ENCODE measurements at regions not wholly inside any gene's neighbourhood (a gene's known extent, or its start where the extent isn't known, plus 50 kb on each side); places are given as distances from the start of the nearest gene placed in this dataset.

DNA sequence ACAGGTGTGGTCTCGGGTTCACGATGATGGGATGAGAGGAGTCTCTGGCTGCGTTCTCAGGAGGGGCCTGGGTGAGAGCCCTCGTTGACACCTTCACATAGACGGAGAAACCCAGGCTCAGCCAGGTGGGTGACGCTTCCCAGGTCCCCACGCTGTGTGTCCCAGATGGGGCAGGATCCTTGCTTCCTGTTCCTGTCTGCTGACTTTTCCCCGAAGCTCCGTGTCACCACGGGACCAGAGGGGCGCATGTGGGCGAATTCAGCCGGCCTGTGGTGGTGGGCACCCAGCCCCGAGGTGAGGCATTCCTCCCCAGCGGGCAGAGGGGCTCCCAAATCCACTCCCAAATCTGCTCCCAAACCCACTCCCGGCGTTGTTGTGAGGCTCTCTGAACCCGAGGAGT is 732.8 kb downstream of the BRD1 start:
- Histone ChIP-seq H3K4me3 (no peak overlapping the region), H3K4me1 (no peaks in the 10 kb centered on the region), H3K36me3 (ENCODE audit: insufficient read depth in 1 of 2, low read depth in 1 of 2) (no peaks in the 10 kb centered on the region), H3K27ac (no peak overlapping the region), H3K27me3 (ENCODE audit: insufficient read depth in 3 of 3, low read length in 2 of 3) (peaks cover 0 to 19% (median 3%) of the 10 kb centered on the region in 3 donors), H3K9me3 (no peaks in the 10 kb centered on the region)
- intact Hi-C loops (cut with DNase I), result loop anchor here in 1 of 2 donors (10.0 kb wide), 1 partner anchor 60 kb away; no protein-coding TSS in a partner anchor
- DNase-seq, result peak in 1 of 2 donors; percentile 38
- TF ChIP-seq, protein P1, sequence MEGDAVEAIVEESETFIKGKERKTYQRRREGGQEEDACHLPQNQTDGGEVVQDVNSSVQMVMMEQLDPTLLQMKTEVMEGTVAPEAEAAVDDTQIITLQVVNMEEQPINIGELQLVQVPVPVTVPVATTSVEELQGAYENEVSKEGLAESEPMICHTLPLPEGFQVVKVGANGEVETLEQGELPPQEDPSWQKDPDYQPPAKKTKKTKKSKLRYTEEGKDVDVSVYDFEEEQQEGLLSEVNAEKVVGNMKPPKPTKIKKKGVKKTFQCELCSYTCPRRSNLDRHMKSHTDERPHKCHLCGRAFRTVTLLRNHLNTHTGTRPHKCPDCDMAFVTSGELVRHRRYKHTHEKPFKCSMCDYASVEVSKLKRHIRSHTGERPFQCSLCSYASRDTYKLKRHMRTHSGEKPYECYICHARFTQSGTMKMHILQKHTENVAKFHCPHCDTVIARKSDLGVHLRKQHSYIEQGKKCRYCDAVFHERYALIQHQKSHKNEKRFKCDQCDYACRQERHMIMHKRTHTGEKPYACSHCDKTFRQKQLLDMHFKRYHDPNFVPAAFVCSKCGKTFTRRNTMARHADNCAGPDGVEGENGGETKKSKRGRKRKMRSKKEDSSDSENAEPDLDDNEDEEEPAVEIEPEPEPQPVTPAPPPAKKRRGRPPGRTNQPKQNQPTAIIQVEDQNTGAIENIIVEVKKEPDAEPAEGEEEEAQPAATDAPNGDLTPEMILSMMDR (IDR thresholded peaks at IDR 0.05), result no peak
- no peak for ATAC-seq
- 83 to 87% (median 84%) methylated on average over 18 of the region's 18 CpGs for WGBS, 3 donors

DNA sequence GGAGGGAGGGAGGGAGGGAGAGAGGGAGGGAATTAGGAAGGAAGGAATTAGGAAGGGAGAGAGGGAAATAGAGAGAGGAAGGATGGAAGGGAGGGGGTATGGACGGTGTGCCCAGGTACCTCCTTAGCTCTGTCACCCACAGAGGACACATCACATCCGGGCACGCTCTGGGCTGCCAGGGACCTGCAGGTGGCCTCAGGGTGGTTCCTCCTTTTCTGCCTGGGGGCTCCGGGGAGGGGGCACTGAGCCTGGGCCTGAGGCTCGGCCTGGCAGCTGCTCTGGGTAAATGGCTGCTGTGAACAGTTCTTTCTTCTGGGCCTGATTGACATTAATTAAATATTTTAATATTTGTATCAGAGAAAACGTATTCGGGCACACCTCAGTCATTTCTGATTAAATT is 733.5 kb downstream of the BRD1 start:
- Histone ChIP-seq H3K36me3 (ENCODE audit: insufficient read depth in 1 of 2, low read depth in 1 of 2) (no peaks in the 10 kb centered on the region), H3K9me3 (no peaks in the 10 kb centered on the region), H3K27me3 (ENCODE audit: insufficient read depth in 3 of 3, low read length in 2 of 3) (peaks cover 0 to 14% (median 3%) of the 10 kb centered on the region in 3 donors), H3K4me1 (no peaks in the 10 kb centered on the region), H3K27ac (no peak overlapping the region), H3K4me3 (no peak overlapping the region)
- TF ChIP-seq, protein P1 (IDR thresholded peaks at IDR 0.05), result no peak
- intact Hi-C loops (cut with DNase I), result loop anchor here in 1 of 2 donors (10.0 kb wide), 1 partner anchor 61 kb away; no protein-coding TSS in a partner anchor
- DNase-seq (peak in 1 of 2 donors; percentile 12), ATAC-seq (no peak)
- 68 to 73% (median 70%) methylated on average over 7 of the region's 7 CpGs for WGBS, 3 donors

DNA sequence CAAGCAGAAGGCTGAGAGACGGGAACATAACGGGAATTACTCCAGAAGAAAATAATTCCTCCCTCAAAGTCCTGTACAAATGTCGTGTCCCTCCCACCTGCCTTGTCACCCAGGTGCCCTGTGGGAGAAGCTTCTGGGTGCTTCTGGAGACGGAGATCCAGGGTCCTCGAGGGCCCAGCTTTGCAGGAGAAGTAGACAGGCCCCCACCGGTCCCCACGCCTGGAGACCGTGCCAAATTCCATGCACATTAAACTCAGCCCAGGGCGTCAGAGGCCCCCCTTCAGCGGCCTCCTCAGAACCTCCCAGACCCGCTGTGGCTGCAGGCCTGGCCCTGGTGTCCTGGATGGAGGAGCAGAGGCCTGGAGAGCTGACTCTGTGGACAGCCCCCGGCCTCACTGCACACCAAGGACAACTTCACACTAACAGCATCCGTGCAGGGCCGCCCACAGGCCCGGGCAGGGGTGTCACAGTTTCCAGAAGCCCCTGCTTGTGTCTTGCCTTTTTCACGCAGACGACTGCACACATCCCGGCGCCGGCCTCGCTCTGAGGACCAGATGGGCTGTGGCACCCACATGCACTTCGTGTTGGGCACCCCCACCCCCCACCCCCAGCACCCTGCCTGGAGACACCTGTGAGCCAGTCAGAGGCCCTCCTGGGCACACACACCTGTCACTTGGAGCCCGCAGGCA is 734.3 kb downstream of the BRD1 start:
- no peak for ATAC-seq
- H3K9me3 ChIP-seq, result no peaks in the 10 kb centered on the region
- no peak overlapping the region for H3K4me3 ChIP-seq
- intact Hi-C loops (cut with DNase I), result loop anchor here in 1 of 2 donors (10.0 kb wide), 1 partner anchor 61 kb away; no protein-coding TSS in a partner anchor
- no peaks in the 10 kb centered on the region for H3K36me3 ChIP-seq (ENCODE audit: insufficient read depth in 1 of 2, low read depth in 1 of 2)
- no peaks in the 10 kb centered on the region for H3K4me1 ChIP-seq
- WGBS, 3 donors, result 49 to 53% (median 52%) methylated on average over 23 of the region's 23 CpGs
- peak in 1 of 2 donors; percentile 34 for DNase-seq
- H3K27me3 ChIP-seq (ENCODE audit: insufficient read depth in 3 of 3, low read length in 2 of 3), result peaks cover 0 to 7% (median 3%) of the 10 kb centered on the region in 3 donors
- TF ChIP-seq, protein P1 (IDR thresholded peaks at IDR 0.05), result no peak
- no peak overlapping the region for H3K27ac ChIP-seq

DNA sequence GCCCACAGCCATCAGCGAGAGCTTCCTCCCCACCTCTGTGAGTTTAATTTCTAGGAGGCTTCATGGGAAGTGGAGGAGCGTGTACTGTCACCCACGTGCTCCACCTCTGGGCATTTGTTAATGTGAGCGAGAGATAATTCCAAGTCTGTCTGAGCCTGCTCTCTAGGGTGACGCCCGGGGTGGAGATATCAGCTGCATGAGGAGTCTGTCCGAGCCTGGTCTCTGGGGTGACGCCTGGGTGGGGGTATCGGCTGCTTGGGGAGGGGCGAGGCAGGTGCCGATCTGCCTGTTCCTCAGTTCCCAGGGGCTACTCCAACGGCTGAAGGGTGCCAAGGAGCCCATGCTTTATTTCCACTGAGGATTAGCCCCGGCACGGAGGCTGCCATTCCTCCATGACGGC is 735.0 kb downstream of the BRD1 start:
- no peaks in the 10 kb centered on the region for H3K4me1 ChIP-seq
- no peaks in the 10 kb centered on the region for H3K9me3 ChIP-seq
- intact Hi-C loops (cut with DNase I), result loop anchor here in 1 of 2 donors (10.0 kb wide), 1 partner anchor 62 kb away; no protein-coding TSS in a partner anchor
- peaks cover 0 to 4% (median 3%) of the 10 kb centered on the region in 3 donors for H3K27me3 ChIP-seq (ENCODE audit: insufficient read depth in 3 of 3, low read length in 2 of 3)
- H3K27ac ChIP-seq, result no peak overlapping the region
- WGBS, 3 donors, result 44 to 59% (median 57%) methylated on average over 15 of the region's 15 CpGs
- ATAC-seq (no peak), DNase-seq (peak in 1 of 2 donors; percentile 19)
- H3K4me3 ChIP-seq, result no peak overlapping the region
- no peaks in the 10 kb centered on the region for H3K36me3 ChIP-seq (ENCODE audit: insufficient read depth in 1 of 2, low read depth in 1 of 2)
- TF ChIP-seq, protein P1 (IDR thresholded peaks at IDR 0.05), result no peak

Measured in psoas muscle (tissue), 7 donors.